ENCODE measurements at regions not wholly inside any gene's neighbourhood (a gene's known extent, or its start where the extent isn't known, plus 50 kb on each side); places are given as distances from the start of the nearest gene placed in this dataset.

- Histone ChIP-seq H3K27me3 (ENCODE audit: control insufficient read depth in 1 of 2, insufficient read depth in 2 of 2, low read length in 2 of 2) (no peaks in the 10 kb centered on the region), H3K4me1 (ENCODE audit: insufficient read depth, low read length) (no peaks in the 10 kb centered on the region), H3K9ac (ENCODE audit: insufficient read depth, low read depth, low read length) (no peak overlapping the region), H3K27ac (ENCODE audit: extremely low read length, insufficient read depth, low read length) (no peak overlapping the region), H3K4me3 (replicated peaks in 1 of 3; ENCODE audit: insufficient read depth in 1 of 3, low read depth in 2 of 3, low read length in 3 of 3) (no peak overlapping the region), H2AFZ (ENCODE audit: low read length) (no peak overlapping the region), H3K9me3 (ENCODE audit: low read length) (0 out of 2 replicates have a peak, but pooled peaks cover 7% of the 10 kb centered on the region), H4K20me1 (ENCODE audit: insufficient read depth, low read length) (no peaks in the 10 kb centered on the region), H3K36me3 (replicated peaks in 1 of 2; ENCODE audit: control insufficient read depth in 1 of 2, insufficient read depth in 2 of 2, low read length in 2 of 2) (no peaks in the 10 kb centered on the region), H3K4me2 (ENCODE audit: low read depth, low read length) (no peak overlapping the region), H3K79me2 (ENCODE audit: insufficient read depth, low read length) (no peaks in the 10 kb centered on the region)
- no peak for TF ChIP-seq THRA (CRISPR knock-in tag; IDR thresholded peaks at IDR 0.05; ENCODE audit: borderline replicate concordance)
- TF ChIP-seq SNAPC2 (CRISPR knock-in tag; IDR thresholded peaks at IDR 0.05): no peak
- no peak for TF ChIP-seq ZNF598 (CRISPR knock-in tag; IDR thresholded peaks at IDR 0.05; ENCODE audit: borderline replicate concordance)
- no peak for TF ChIP-seq ZNF180 (CRISPR knock-in tag; IDR thresholded peaks at IDR 0.05; ENCODE audit: borderline replicate concordance, low read depth)
- TF ChIP-seq SOX6 (IDR thresholded peaks at IDR 0.05): no peak
- TF ChIP-seq SOX6 (CRISPR knock-in tag; IDR thresholded peaks at IDR 0.05): no peak
- TF ChIP-seq SP140L (CRISPR knock-in tag; IDR thresholded peaks at IDR 0.05; ENCODE audit: borderline replicate concordance): no peak
- TF ChIP-seq AKAP8 (CRISPR knock-in tag; IDR thresholded peaks at IDR 0.05): no peak
- no peak for TF ChIP-seq ZNF136 (CRISPR knock-in tag; IDR thresholded peaks at IDR 0.05; ENCODE audit: low read depth)
- TF ChIP-seq KMT2B (CRISPR knock-in tag; IDR thresholded peaks at IDR 0.05): no peak
- no peak for TF ChIP-seq ZNF557 (CRISPR knock-in tag; IDR thresholded peaks at IDR 0.05)
- TF ChIP-seq GLI4 (CRISPR knock-in tag; IDR thresholded peaks at IDR 0.05; ENCODE audit: borderline replicate concordance): no peak
- TF ChIP-seq HIC2 (CRISPR knock-in tag; IDR thresholded peaks at IDR 0.05; ENCODE audit: low read depth): no peak
- no peak for TF ChIP-seq ZMAT3 (CRISPR knock-in tag; conservative IDR thresholded peaks at IDR 0.05)
- no TSS peak for BruUV-seq (replicated peaks)
- in situ Hi-C loops (cut with HindIII; ENCODE audit: extremely low pct_ligation_motif_present, low pct_unique_long_range_greater_than_20kb): no loop called here
- no peak for DNase-seq (ENCODE audit: low spot score)
- intact Hi-C loops (cut with micrococcal nuclease; ENCODE audit: unreplicated experiment): no loop called here
- FAIRE-seq: no peak
- WGBS (ENCODE audit: low lambda C conversion rate): no CpG with 5 or more reads among the region's 16 CpGs
- POLR2A ChIA-PET: no interaction called here
- CTCF ChIA-PET (ENCODE audit: low intra/inter-chr PET ratio, low total read pairs): no interaction called here
- ATAC-seq: no peak
These were observed 155.7 kb downstream of the PCDH17 start for GRCh38 chr13:57787058-57787791.

Data from HepG2 (cell line).